LNCaP clone FGC (cell line): ENCODE measurements at regions not wholly inside any gene's neighbourhood (a gene's known extent, or its start where the extent isn't known, plus 50 kb on each side); places are given as distances from the start of the nearest gene placed in this dataset.

Experiments
- DNase-seq: peaks from one replicate; pipeline ENCODE4 v3.0.0-alpha.2; 2011; ENCODE audit warnings: low read depth
- H3K4me3 ChIP-seq: 2 replicates; pipeline ENCODE4 v1.5.1; 2011; ENCODE audit warnings: mild to moderate bottlenecking, low read depth, low read length, control low read depth
- CTCF ChIP-seq: IDR thresholded peaks from 2 replicates; pipeline ENCODE4 v1.5.1; 2012; ENCODE audit warnings: mild to moderate bottlenecking; ENCODE audit not compliant: control insufficient read depth, insufficient read depth; ENCODE audit errors: extremely low read depth

- TF ChIP-seq CTCF, result no peak
- no peak for DNase-seq
- no peak overlapping the region for H3K4me3 ChIP-seq
These were observed 285.4 kb upstream of the UMPS start for GRCh38 chr3:124444896-124445295.

- no peak for TF ChIP-seq CTCF
- H3K4me3 ChIP-seq, result no peak overlapping the region
- no peak for DNase-seq
These were observed 282.4 kb upstream of the UMPS start for GRCh38 chr3:124447845-124448244.

- H3K4me3 ChIP-seq, result no peak overlapping the region
- no peak for TF ChIP-seq CTCF
- no peak for DNase-seq
These were observed 281.3 kb upstream of the UMPS start for GRCh38 chr3:124448954-124449353.

- no peak for TF ChIP-seq CTCF
- H3K4me3 ChIP-seq, result no peak overlapping the region
- DNase-seq, result no peak
These were observed 279.9 kb upstream of the UMPS start for GRCh38 chr3:124450366-124450765.

- TF ChIP-seq CTCF, result no peak
- H3K4me3 ChIP-seq, result no peak overlapping the region
- DNase-seq, result no peak
These were observed 278.5 kb upstream of the UMPS start for GRCh38 chr3:124451630-124452317.

- no peak for TF ChIP-seq CTCF
- no peak for DNase-seq
- no peak overlapping the region for H3K4me3 ChIP-seq
These were observed 277.1 kb upstream of the UMPS start for GRCh38 chr3:124453189-124453588.

- no peak overlapping the region for H3K4me3 ChIP-seq
- no peak for TF ChIP-seq CTCF
- no peak for DNase-seq
These were observed 274.4 kb upstream of the UMPS start for GRCh38 chr3:124455891-124456290.
